DMS153 treated with DMSO at 0.1 percent for 48 hours (cell line): ENCODE measurements at regions not wholly inside any gene's neighbourhood (a gene's known extent, or its start where the extent isn't known, plus 50 kb on each side); places are given as distances from the start of the nearest gene placed in this dataset.

Experiments
- DNase-seq: peaks from one replicate; lab custom pipeline; 2025; ENCODE audit not compliant: unreplicated experiment; lab: John Stamatoyannopoulos, UW

- no peak for DNase-seq
Measured at GRCh38 chr17:36661047-36661666, 59.8 kb downstream of the MRM1 start.

DNA sequence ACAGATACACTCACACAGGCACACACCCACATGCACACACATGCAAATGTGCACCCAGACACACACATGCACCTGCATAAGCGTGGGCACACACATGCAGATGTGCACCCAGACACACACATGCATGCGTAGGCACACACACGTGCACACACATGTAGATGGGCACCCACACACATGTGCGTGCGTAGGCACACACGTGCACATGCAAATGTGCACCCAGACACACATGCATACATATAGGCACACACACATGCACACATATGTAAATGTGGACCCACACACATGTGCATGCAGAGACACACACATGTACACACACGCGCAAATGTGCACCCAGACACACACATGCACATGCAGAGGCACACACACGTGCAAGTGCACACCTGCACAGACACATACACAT is 60.3 kb downstream of the MRM1 start:
- no peak for DNase-seq

- DNase-seq = no peak
Measured at GRCh38 chr17:36665417-36665816, 64.0 kb downstream of the MRM1 start.

DNA sequence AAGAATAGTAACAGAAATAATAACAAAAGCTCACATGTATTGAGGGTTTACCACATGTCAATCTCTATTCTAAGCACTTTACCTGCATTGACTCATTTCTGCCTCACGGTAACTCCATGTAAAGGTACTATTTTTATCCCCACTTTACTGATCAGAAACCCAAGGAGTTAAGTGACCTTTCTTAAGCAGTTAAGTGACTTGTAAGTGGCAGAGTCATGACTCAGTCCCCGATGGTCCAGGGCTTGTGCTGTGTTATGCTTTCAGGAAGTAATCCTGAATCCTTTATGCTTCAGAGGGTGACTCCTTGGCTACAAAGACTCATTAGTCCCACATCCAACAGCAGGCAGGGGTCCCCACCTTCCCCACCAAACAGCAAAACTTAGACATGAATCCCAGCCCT is 66.5 kb downstream of the MRM1 start:
- no peak for DNase-seq

DNA sequence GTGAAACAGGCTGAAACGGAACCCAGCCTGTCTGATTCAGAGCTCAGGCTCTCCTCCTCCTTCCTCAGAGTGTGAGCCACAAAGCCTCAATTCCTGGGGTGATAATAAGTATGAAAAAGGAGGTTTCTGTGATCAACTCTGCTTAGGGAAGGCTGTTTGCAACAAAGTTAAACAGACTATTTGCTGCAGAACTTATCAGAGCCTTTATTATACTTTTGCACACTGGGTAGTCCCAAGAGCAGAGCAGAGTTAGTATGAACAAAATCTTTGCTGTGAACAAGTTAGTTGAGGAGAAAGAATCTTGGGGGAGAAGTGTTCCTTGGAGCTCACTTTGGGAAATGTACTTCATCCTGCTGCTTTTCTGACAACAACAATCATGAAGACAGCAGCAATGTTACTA is 67.4 kb downstream of the MRM1 start:
- DNase-seq = no peak

- no peak for DNase-seq
Measured at GRCh38 chr17:36671144-36671543, 69.8 kb downstream of the MRM1 start.

DNA sequence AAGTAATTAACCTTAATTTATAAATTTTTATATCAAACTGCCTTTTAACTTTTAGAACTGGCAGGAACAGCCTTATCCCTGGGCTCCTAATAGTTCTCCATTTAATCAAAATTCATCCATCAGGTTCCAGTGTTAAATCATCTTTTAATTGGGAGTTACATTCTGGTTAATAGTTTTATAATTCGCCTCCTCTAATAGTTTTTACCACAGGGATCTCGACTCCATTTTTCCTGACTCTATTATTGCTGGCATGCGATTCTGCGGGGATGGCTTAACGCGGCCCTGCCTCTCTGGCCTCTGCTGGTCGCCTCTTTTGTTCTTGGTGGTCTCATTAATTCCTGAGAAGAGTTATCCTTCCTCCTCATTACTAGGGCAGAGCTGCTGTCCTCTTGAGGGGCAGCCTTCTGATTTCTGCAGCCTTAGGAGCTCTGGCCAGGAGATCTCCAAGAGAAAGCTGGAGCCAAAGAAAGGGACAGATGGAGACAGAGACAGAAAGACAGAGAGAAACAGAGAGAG is 71.1 kb downstream of the MRM1 start:
- DNase-seq = no peak

- DNase-seq = no peak
Measured at GRCh38 chr17:36673068-36673467, 71.7 kb downstream of the MRM1 start.

DNA sequence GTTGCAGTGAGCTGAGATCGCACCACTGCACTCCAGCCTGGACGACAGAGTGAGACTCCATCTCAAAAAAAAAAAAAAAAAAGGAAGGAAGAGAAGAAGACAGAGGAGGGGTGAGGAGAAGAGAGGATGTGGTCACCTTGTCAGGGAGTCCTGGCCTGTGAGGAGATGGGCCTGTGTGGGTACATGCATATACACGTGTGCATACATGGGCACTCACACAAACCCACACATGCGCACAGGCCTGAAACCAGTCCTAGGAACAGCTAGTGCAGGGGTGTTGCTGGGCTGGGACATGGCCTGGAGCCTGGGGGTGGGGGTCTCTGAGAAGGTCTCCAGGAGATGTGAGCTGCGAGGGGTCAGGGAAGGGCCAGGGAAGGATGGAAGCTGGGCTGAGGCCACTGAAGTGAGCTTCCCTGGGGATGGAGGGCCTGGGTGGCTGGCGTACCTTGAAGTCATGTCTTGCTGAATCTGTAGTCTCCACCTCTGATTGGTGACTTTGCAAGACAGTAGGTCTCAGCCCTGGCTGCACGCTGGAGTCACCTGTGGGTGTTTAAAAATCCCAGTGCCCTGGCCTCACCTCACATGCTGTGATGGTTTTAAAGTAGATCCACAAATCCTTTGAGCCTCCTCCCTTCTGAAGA is 72.4 kb downstream of the MRM1 start:
- DNase-seq = no peak

- no peak for DNase-seq
Measured at GRCh38 chr17:36674278-36674650, 72.9 kb downstream of the MRM1 start.

DNA sequence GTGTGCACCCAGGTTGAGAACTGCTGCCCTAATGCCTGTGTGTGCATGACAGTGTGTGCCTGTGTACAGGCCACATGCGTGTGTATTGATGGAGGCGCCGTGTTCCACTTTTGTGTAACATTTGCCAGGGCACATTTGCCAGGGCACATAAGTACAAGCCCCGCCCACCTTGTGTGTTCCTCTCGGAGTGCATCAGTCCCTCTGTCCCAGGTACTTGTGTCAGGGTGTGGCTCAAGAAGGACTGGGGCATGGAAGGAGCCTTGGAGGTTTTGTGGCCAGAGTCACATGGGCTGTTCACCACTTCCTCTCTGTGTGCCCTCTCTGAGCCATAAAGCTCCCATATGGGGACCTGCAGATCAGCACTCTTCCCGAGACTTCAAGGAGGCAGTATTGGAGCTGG is 73.9 kb downstream of the MRM1 start:
- DNase-seq = no peak

GRCh38 chr17:36675786-36676185 is 74.4 kb downstream of the MRM1 start:
- no peak for DNase-seq

DNA sequence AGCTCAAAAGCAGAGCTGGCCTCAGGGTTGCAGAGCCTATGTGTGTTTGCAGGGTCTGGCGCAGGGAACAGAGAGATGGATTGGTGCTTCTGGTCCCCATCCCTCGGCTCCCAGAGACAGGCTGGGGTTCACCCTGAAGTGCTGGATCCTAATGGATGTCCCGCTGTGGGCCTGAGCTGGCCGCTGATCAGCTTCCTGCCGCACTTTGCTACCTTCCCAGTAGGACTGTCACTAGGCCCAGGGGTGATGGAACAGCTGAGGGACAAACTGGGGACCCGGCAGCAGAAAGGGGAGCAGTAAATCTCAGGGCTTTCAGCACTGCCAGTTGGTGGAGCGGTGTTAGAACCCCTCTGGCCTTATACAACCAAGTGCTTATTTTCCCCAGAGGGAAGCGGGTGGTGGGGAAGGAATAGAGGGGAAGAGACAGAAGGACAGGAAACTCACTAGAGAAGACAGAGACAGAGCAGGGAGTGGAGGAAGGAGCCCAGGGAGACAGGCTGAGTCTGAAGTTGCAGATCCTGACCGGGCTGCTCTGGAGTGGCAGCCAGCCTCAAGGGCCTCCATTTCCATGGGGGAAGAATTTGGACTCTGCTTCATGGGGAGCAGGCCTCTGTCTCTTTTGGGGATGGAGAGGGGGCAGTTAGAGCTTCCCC is 78.6 kb downstream of the MRM1 start:
- no peak for DNase-seq

DNA sequence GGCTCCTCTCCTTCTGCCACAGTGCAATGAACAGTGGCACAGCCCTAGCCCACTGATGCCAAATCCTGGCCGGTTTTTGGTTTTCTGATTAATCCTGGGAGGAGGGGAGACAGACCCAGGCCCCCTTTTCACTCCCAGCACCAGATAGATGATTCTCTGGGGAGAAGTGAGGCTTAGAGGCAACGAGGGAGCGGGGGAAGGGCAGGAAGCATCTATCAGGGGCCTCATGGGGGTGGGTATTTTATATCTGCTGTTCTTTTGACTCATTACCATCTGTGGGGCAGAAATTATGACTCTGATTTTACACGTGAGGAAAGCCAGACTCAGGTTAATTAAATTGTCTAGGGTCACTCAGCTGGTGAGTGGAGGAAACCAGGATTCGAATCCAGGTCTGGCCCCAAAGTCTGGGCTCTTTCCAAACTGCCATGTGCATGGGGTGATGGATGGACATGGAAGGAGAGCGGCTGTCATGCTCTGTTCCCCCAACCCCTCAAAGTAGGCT is 79.4 kb downstream of the MRM1 start:
- no peak for DNase-seq

GRCh38 chr17:36682773-36683172 is 81.4 kb downstream of the MRM1 start:
- DNase-seq = no peak

GRCh38 chr17:36683387-36683786 is 82.0 kb downstream of the MRM1 start:
- DNase-seq = no peak

DNA sequence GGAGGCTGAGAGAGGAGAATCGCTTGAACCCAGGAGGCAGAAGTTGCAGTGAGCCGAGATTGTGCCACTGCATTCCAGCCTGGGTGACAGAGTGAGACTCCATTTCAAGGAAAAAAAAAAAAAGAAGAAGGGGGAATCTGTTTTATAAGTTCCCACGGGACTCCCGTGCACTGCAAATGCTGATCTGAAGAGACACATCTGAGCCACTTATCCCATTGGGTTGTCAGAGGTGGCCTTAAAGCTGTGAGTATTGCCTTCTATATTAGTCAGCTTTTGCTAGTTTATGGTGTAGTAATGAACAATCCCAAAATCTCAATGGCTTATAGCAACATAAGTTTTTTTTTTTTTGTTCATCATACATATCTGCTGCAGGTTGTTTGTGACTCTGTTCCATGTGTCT is 82.8 kb downstream of the MRM1 start:
- no peak for DNase-seq

- DNase-seq = no peak
Measured at GRCh38 chr17:36686123-36686669, 84.8 kb downstream of the MRM1 start.

GRCh38 chr17:36687736-36688135 is 86.4 kb downstream of the MRM1 start:
- no peak for DNase-seq

GRCh38 chr17:36689089-36689667 is 87.8 kb downstream of the MRM1 start:
- no peak for DNase-seq

DNA sequence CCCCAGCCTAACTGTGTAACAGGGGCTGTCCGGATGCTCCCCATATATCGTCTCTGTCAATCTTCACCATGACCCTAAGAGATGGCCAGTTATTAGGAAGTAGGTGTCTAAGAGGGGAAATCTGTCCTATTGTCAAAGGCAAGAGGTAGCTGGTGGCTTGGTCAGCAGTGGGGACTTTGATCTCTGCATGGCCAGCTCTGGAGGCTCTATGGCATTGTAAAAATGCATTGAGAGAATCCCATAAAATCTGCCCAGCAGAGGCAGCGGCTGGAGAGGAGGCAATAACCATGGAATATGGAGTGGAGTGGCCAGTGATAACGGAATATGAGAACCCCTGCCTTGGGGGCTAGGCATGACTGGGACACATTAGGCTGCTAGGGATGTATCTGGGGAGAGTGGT is 88.8 kb downstream of the MRM1 start:
- DNase-seq = no peak

DNA sequence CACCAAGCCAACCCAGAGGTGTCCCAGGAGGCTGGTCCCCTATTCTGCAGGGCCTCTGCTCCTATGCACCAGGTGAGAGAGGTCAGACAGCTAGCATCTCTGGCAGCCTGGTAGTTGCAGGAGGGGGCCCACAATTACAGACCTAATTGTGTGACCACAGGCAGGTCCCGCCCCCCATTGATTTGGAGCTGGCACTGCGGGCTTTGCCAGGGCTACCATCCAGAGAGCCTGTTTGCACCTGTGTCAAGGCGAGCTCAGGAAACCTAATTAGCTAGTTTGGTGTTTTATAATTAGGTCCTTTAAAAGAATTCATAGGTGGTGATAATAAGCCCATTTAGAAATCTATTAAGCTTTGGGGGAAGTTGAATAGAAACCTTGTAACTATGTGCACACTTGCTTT is 90.2 kb downstream of the MRM1 start:
- DNase-seq = no peak
